Spleen (tissue), 11 donors: ENCODE measurements at regions not wholly inside any gene's neighbourhood (a gene's known extent, or its start where the extent isn't known, plus 50 kb on each side); places are given as distances from the start of the nearest gene placed in this dataset.
"Not testable (repeated sequence)": the region's sequence is repeated elsewhere in the genome, so short reads cannot be mapped to it uniquely, and the experiment has no call there.

Experiments used
- DNase-seq: peaks from one replicate; pipeline ENCODE4 v3.0.0-alpha.2; 2020
- H3K27ac ChIP-seq, 8 donors: fragments of 200-600 bp; sonication (generic) in 7 of 8; 1 replicate in 4 of 8; 2 replicates in 4 of 8; pipeline versions ENCODE4 v1.5.0 to v1.8.0; 2016 to 2021; ENCODE audit warnings: inconsistent platforms in 4 of 8, mild to moderate bottlenecking in 4 of 8, moderate library complexity in 1 of 8
- H3K27me3 ChIP-seq, 7 donors: fragments of 200-600 bp; sonication (generic) in 6 of 7; replicated peaks in 1 of 7; 1 replicate in 4 of 7; 2 replicates in 3 of 7; pipeline versions ENCODE4 v1.5.0 to v1.8.0; 2016 to 2021; ENCODE audit warnings: inconsistent platforms in 3 of 7, mild to moderate bottlenecking in 1 of 7
- H3K36me3 ChIP-seq, 6 donors: fragments of 200-600 bp; sonication (generic) in 5 of 6; 1 replicate in 4 of 6; 2 replicates in 2 of 6; pipeline versions ENCODE4 v1.5.0 to v1.8.0; 2016 to 2021; ENCODE audit warnings: inconsistent platforms in 2 of 6
- H3K4me1 ChIP-seq, 6 donors: fragments of 200-600 bp; sonication (generic) in 5 of 6; 1 replicate in 3 of 6; 2 replicates in 3 of 6; pipeline versions ENCODE4 v1.5.0 to v1.8.0; 2016 to 2021; ENCODE audit warnings: inconsistent platforms in 3 of 6
- H3K4me3 ChIP-seq, 8 donors: fragments of 200-600 bp; sonication (generic) in 7 of 8; 1 replicate in 4 of 8; 2 replicates in 4 of 8; pipeline versions ENCODE4 v1.5.0 to v1.8.0; 2016 to 2021; ENCODE audit warnings: inconsistent platforms in 4 of 8, mild to moderate bottlenecking in 4 of 8, moderate library complexity in 2 of 8
- H3K9me3 ChIP-seq, 8 donors: fragments of 200-600 bp; sonication (generic) in 7 of 8; 1 replicate in 4 of 8; 2 replicates in 4 of 8; pipeline versions ENCODE4 v1.5.0 to v1.8.0; 2016 to 2021; ENCODE audit warnings: inconsistent platforms in 4 of 8
- CTCF ChIP-seq, 11 experiments: fragments of 200-600 bp in 7 of 11; fragments of 450-650 bp in 4 of 11; sonication (generic) in 4 of 11; IDR thresholded peaks in 8 of 11; conservative IDR thresholded peaks in 3 of 11; 1 replicate in 7 of 11; 2 replicates in 4 of 11; pipeline versions ENCODE4 v1.4.0 to v1.8.0; 2016 to 2021; ENCODE audit warnings: antibody characterized with exemption in 11 of 11, inconsistent platforms in 4 of 11, mild to moderate bottlenecking in 1 of 11
- POLR2A ChIP-seq, 3 donors: fragments of 450-650 bp; IDR thresholded peaks; one replicate each; pipeline ENCODE4 v1.5.1; 2017; ENCODE audit warnings: antibody characterized with exemption in 3 of 3, mild to moderate bottlenecking in 1 of 3
- POLR2AphosphoS5 ChIP-seq, 3 donors: sonication (generic); formaldehyde crosslinking; IDR thresholded peaks; one replicate each; pipeline ENCODE4 v1.5.1; 2017; ENCODE audit warnings: antibody characterized with exemption in 3 of 3
- WGBS, 5 donors: extraction: QIAGEN DNeasy Blood & Tissue Kit in 3 of 5; methylation state at CpG; one replicate each; pipeline versions ENCODE4 v1.1.5 to v1.1.7; 2013 to 2018; 5-methylcytosine and 5-hydroxymethylcytosine counted together
- intact Hi-C: fragments of 100-400 bp; cut with DNase I; formaldehyde crosslinking; loops from one replicate; pipeline ENCODE4 v1.15.0; 2023; ENCODE audit warnings: low total_unique reads
- donor health status: healthy with polysubstance abuse.
- donor health status: DM: no; HTN: no; CAD: no; lungs with moderate emphysema.
- donor health status: DM: no; HTN: no; CAD: no.
- donor health status: Bipolar disorder and iron deficiency.
- donor health status: healthy.
- donor health status: DM: no; HTN: no; CAD: no.
- donor health status: DM: yes; HTN: yes; CAD: no.

- Histone ChIP-seq H3K9me3 (no peaks in the 10 kb centered on the region), H3K27me3 (no peaks in the 10 kb centered on the region), H3K27ac (peak overlapping the region in 5 of 8 donors; percentile 29 to 87 (median 51)), H3K36me3 (peaks cover 0 to 8% (median 0%) of the 10 kb centered on the region in 6 donors), H3K4me1 (peaks cover 59 to 98% (median 89%) of the 10 kb centered on the region in 6 donors), H3K4me3 (no peak overlapping the region)
- DNase-seq = no peak
- 60 to 73% (median 62%) methylated on average over 8 of the region's 8 CpGs for WGBS, 5 donors
- intact Hi-C loops = loop anchor here (10.0 kb wide), 1 partner anchor 89 kb away; no protein-coding TSS in a partner anchor
- TF ChIP-seq POLR2AphosphoS5 (IDR thresholded peaks at IDR 0.05) (peak in 2 of 3 donors; percentile 19 to 25), CTCF (IDR thresholded peaks at IDR 0.05 in 8 of 11, conservative IDR thresholded peaks at IDR 0.05 in 3 of 11) (no peak)
Observed at GRCh38 chr6:150696190-150696589, 96.5 kb downstream of the PLEKHG1 start.

GRCh38 chr6:150696918-150697317 lies 97.2 kb downstream of the PLEKHG1 start:
- intact Hi-C loops = loop anchor here (10.0 kb wide), 1 partner anchor 88 kb away; no protein-coding TSS in a partner anchor
- H3K27ac ChIP-seq = peak overlapping the region in 6 of 8 donors; percentile 2 to 77 (median 50)
- not testable (repeated sequence) for H3K36me3 ChIP-seq, H3K9me3 ChIP-seq, H3K4me3 ChIP-seq, H3K27me3 ChIP-seq, DNase-seq
- H3K4me1 ChIP-seq = peaks cover 51 to 96% (median 85%) of the 10 kb centered on the region in 6 donors
- WGBS, 5 donors = 68 to 89% (median 78%) methylated on average over 3 of the region's 3 CpGs

- Histone ChIP-seq H3K36me3 (peaks cover 0 to 7% (median 0%) of the 10 kb centered on the region in 6 donors), H3K4me1 (peaks cover 48 to 96% (median 84%) of the 10 kb centered on the region in 6 donors), H3K27ac (peak overlapping the region in 6 of 8 donors; percentile 2 to 77 (median 46)), H3K27me3 (no peaks in the 10 kb centered on the region), H3K4me3 (peak overlapping the region in 1 of 8 donors; percentile 1), H3K9me3 (no peaks in the 10 kb centered on the region)
- DNase-seq = no peak
- intact Hi-C loops = loop anchor here (10.0 kb wide), 1 partner anchor 87 kb away; no protein-coding TSS in a partner anchor
- TF ChIP-seq POLR2A (IDR thresholded peaks at IDR 0.05) = no peak
- TF ChIP-seq CTCF (IDR thresholded peaks at IDR 0.05 in 8 of 11, conservative IDR thresholded peaks at IDR 0.05 in 3 of 11) = no peak
- no peak for TF ChIP-seq POLR2AphosphoS5 (IDR thresholded peaks at IDR 0.05)
- WGBS, 5 donors = 84 to 96% (median 89%) methylated on average over 2 of the region's 2 CpGs
Observed at GRCh38 chr6:150697515-150697914, 97.8 kb downstream of the PLEKHG1 start.

- intact Hi-C loops = loop anchor here (10.0 kb wide), 1 partner anchor 86 kb away; no protein-coding TSS in a partner anchor
- DNase-seq = no peak
- Histone ChIP-seq H3K36me3 (no peaks in the 10 kb centered on the region), H3K27ac (peak overlapping the region in 3 of 8 donors; percentile 50 to 71 (median 59)), H3K4me3 (no peak overlapping the region), H3K27me3 (no peaks in the 10 kb centered on the region), H3K9me3 (no peaks in the 10 kb centered on the region), H3K4me1 (peaks cover 48 to 96% (median 84%) of the 10 kb centered on the region in 6 donors)
- TF ChIP-seq CTCF (IDR thresholded peaks at IDR 0.05 in 8 of 11, conservative IDR thresholded peaks at IDR 0.05 in 3 of 11) = no peak
- TF ChIP-seq POLR2A (IDR thresholded peaks at IDR 0.05) = no peak
- no peak for TF ChIP-seq POLR2AphosphoS5 (IDR thresholded peaks at IDR 0.05)
- 37 to 73% (median 56%) methylated on average over 6 of the region's 6 CpGs for WGBS, 5 donors
Observed at GRCh38 chr6:150698391-150698790, 98.7 kb downstream of the PLEKHG1 start.
